ENCODE measurements at regions not wholly inside any gene's neighbourhood (a gene's known extent, or its start where the extent isn't known, plus 50 kb on each side); places are given as distances from the start of the nearest gene placed in this dataset.

- DNase-seq (ENCODE audit: low read depth) (peak; percentile 59), FAIRE-seq (no peak)
- H3K27me3 ChIP-seq (ENCODE audit: control insufficient read depth, insufficient read depth, low read length) = no peaks in the 10 kb centered on the region
- no peaks in the 10 kb centered on the region for H3K36me3 ChIP-seq (ENCODE audit: control insufficient read depth, insufficient read depth, low read length)
- TF ChIP-seq, protein P1, sequence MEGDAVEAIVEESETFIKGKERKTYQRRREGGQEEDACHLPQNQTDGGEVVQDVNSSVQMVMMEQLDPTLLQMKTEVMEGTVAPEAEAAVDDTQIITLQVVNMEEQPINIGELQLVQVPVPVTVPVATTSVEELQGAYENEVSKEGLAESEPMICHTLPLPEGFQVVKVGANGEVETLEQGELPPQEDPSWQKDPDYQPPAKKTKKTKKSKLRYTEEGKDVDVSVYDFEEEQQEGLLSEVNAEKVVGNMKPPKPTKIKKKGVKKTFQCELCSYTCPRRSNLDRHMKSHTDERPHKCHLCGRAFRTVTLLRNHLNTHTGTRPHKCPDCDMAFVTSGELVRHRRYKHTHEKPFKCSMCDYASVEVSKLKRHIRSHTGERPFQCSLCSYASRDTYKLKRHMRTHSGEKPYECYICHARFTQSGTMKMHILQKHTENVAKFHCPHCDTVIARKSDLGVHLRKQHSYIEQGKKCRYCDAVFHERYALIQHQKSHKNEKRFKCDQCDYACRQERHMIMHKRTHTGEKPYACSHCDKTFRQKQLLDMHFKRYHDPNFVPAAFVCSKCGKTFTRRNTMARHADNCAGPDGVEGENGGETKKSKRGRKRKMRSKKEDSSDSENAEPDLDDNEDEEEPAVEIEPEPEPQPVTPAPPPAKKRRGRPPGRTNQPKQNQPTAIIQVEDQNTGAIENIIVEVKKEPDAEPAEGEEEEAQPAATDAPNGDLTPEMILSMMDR (IDR thresholded peaks at IDR 0.05; ENCODE audit: insufficient read depth, low read length, severe bottlenecking) = no peak
- no peak overlapping the region for H3K4me3 ChIP-seq (ENCODE audit: low read depth, low read length)
Measured at GRCh38 chr5:68911840-68912690, 181.7 kb upstream of the SLC30A5 start.

GRCh38 chr5:68915079-68915478 is 178.7 kb upstream of the SLC30A5 start:
- Histone ChIP-seq H3K4me3 (ENCODE audit: low read depth, low read length) (no peak overlapping the region), H3K27me3 (ENCODE audit: control insufficient read depth, insufficient read depth, low read length) (no peaks in the 10 kb centered on the region), H3K36me3 (ENCODE audit: control insufficient read depth, insufficient read depth, low read length) (no peaks in the 10 kb centered on the region)
- no peak for DNase-seq (ENCODE audit: low read depth)
- TF ChIP-seq, protein P1 (IDR thresholded peaks at IDR 0.05; ENCODE audit: insufficient read depth, low read length, severe bottlenecking) = no peak
- FAIRE-seq = no peak

DNA sequence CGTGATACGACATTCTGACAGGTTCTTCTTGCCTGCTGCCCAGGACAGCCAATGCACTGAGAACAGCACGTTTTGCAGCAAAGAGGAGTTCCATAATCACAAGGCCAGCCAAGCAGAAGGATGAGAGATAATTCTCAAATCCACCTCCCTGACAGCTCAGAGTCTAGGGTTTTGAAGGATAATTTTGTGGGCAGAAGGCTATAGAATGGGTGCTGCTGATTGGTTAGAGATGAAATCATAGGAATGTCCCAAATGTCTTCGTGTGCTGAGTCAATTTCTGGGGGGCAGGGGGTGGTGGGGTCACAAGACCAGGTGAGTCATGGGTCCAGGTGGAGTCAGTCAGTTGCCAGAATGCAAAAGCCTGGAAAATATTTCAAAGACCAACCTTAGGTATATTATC is 175.5 kb upstream of the SLC30A5 start:
- FAIRE-seq (no peak), DNase-seq (ENCODE audit: low read depth) (peak; percentile 7)
- H3K4me3 ChIP-seq (ENCODE audit: low read depth, low read length) = no peak overlapping the region
- TF ChIP-seq, protein P1 (IDR thresholded peaks at IDR 0.05; ENCODE audit: insufficient read depth, low read length, severe bottlenecking) = no peak
- H3K36me3 ChIP-seq (ENCODE audit: control insufficient read depth, insufficient read depth, low read length) = no peaks in the 10 kb centered on the region
- no peaks in the 10 kb centered on the region for H3K27me3 ChIP-seq (ENCODE audit: control insufficient read depth, insufficient read depth, low read length)

- no peaks in the 10 kb centered on the region for H3K27me3 ChIP-seq (ENCODE audit: control insufficient read depth, insufficient read depth, low read length)
- FAIRE-seq (no peak), DNase-seq (ENCODE audit: low read depth) (no peak)
- H3K36me3 ChIP-seq (ENCODE audit: control insufficient read depth, insufficient read depth, low read length) = no peaks in the 10 kb centered on the region
- TF ChIP-seq, protein P1 (IDR thresholded peaks at IDR 0.05; ENCODE audit: insufficient read depth, low read length, severe bottlenecking) = no peak
- no peak overlapping the region for H3K4me3 ChIP-seq (ENCODE audit: low read depth, low read length)
Measured at GRCh38 chr5:68919988-68920490, 173.8 kb upstream of the SLC30A5 start.

DNA sequence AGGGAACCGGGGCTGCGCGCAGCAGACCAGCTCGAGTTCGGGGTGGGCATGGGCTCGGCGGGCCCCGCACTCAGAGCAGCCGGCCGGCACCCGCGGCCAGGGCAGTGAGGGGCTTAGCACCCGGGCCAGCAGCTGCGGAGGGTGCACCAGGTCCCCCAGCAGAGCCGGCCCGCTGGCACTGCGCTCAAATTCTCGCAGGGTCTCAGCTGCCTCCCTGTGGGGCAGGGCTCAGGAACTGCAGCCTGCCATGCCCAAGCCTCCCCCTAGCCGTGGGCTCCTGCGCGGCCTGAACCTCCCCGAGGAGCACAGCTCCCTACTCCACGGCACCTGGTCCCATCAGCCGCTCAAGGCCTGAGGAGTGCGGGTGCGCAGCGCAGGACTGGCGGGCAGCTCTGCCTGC is 172.9 kb upstream of the SLC30A5 start:
- no peaks in the 10 kb centered on the region for H3K36me3 ChIP-seq (ENCODE audit: control insufficient read depth, insufficient read depth, low read length)
- TF ChIP-seq, protein P1 (IDR thresholded peaks at IDR 0.05; ENCODE audit: insufficient read depth, low read length, severe bottlenecking) = no peak
- DNase-seq (ENCODE audit: low read depth) (no peak), FAIRE-seq (no peak)
- no peak overlapping the region for H3K4me3 ChIP-seq (ENCODE audit: low read depth, low read length)
- H3K27me3 ChIP-seq (ENCODE audit: control insufficient read depth, insufficient read depth, low read length) = no peaks in the 10 kb centered on the region

Measured in bronchial epithelial cell (primary cell).